GM21576 (cell line): ENCODE measurements at regions not wholly inside any gene's neighbourhood (a gene's known extent, or its start where the extent isn't known, plus 50 kb on each side); places are given as distances from the start of the nearest gene placed in this dataset.

Source experiments
- ATAC-seq: cut with Tn5 transposase; IDR thresholded peaks from one replicate; pipeline ENCODE4 v1.9.1; 2021; ENCODE audit warnings: mild to moderate bottlenecking, moderate library complexity; ENCODE audit not compliant: unreplicated experiment

GRCh38 chr4:71151054-71151453, 157.6 kb downstream of the DCK start:
- ATAC-seq = no peak

- ATAC-seq = no peak
Observed at GRCh38 chr4:71156616-71157015, 163.2 kb downstream of the DCK start.

GRCh38 chr4:71162386-71162785, 168.9 kb downstream of the DCK start:
- no peak for ATAC-seq

GRCh38 chr4:71163317-71163716, 169.9 kb downstream of the DCK start:
- ATAC-seq = no peak

GRCh38 chr4:71167083-71167482, 171.7 kb upstream of the SLC4A4 start:
- ATAC-seq = no peak

GRCh38 chr4:71171592-71171991, 167.2 kb upstream of the SLC4A4 start:
- no peak for ATAC-seq

GRCh38 chr4:71181332-71181731, 157.5 kb upstream of the SLC4A4 start:
- ATAC-seq = no peak

- ATAC-seq = peak; percentile 81
Observed at GRCh38 chr4:71184195-71184781, 154.5 kb upstream of the SLC4A4 start.

GRCh38 chr4:71185037-71185436, 153.8 kb upstream of the SLC4A4 start:
- ATAC-seq = no peak

GRCh38 chr4:71186257-71186565, 152.6 kb upstream of the SLC4A4 start:
- no peak for ATAC-seq

- ATAC-seq = peak; percentile 34
Observed at GRCh38 chr4:71186566-71187403, 152.0 kb upstream of the SLC4A4 start.

- ATAC-seq = peak; percentile 16
Observed at GRCh38 chr4:71187404-71188155, 151.2 kb upstream of the SLC4A4 start.

GRCh38 chr4:71188156-71188640, 150.6 kb upstream of the SLC4A4 start:
- no peak for ATAC-seq

- no peak for ATAC-seq
Observed at GRCh38 chr4:71188951-71189350, 149.9 kb upstream of the SLC4A4 start.

GRCh38 chr4:71189471-71189870, 149.3 kb upstream of the SLC4A4 start:
- ATAC-seq = no peak

GRCh38 chr4:71194454-71194853, 144.4 kb upstream of the SLC4A4 start:
- ATAC-seq = no peak

GRCh38 chr4:71195924-71196323, 142.9 kb upstream of the SLC4A4 start:
- no peak for ATAC-seq

- ATAC-seq = no peak
Observed at GRCh38 chr4:71198958-71199357, 139.9 kb upstream of the SLC4A4 start.

- no peak for ATAC-seq
Observed at GRCh38 chr4:71201057-71201456, 137.8 kb upstream of the SLC4A4 start.

- ATAC-seq = no peak
Observed at GRCh38 chr4:71201817-71202576, 136.8 kb upstream of the SLC4A4 start.

GRCh38 chr4:71202705-71203104, 136.1 kb upstream of the SLC4A4 start:
- no peak for ATAC-seq
